ENCODE measurements at regions not wholly inside any gene's neighbourhood (a gene's known extent, or its start where the extent isn't known, plus 50 kb on each side); places are given as distances from the start of the nearest gene placed in this dataset.
"Not testable (repeated sequence)": the region's sequence is repeated elsewhere in the genome, so short reads cannot be mapped to it uniquely, and the experiment has no call there.

- no peak overlapping the region for H3K4me3 ChIP-seq (ENCODE audit: control insufficient read depth, low read depth, low read length)
- DNase-seq (ENCODE audit: low read depth), result no peak
- TF ChIP-seq CTCF (IDR thresholded peaks at IDR 0.05; ENCODE audit: control insufficient read depth, insufficient read depth, low read depth, low read length, missing control alignments), result no peak
These were observed 375.9 kb downstream of the TMEM121 start for GRCh38 chr14:105902131-105902898.

- H3K4me3 ChIP-seq (ENCODE audit: control insufficient read depth, low read depth, low read length); DNase-seq (ENCODE audit: low read depth): not testable (repeated sequence)
These were observed 376.4 kb downstream of the TMEM121 start for GRCh38 chr14:105902899-105903165.

- no peak for TF ChIP-seq CTCF (IDR thresholded peaks at IDR 0.05; ENCODE audit: control insufficient read depth, insufficient read depth, low read depth, low read length, missing control alignments)
- no peak overlapping the region for H3K4me3 ChIP-seq (ENCODE audit: control insufficient read depth, low read depth, low read length)
- no peak for DNase-seq (ENCODE audit: low read depth)
These were observed 377.6 kb downstream of the TMEM121 start for GRCh38 chr14:105903971-105904370.

- DNase-seq (ENCODE audit: low read depth), result no peak
- no peak for TF ChIP-seq CTCF (IDR thresholded peaks at IDR 0.05; ENCODE audit: control insufficient read depth, insufficient read depth, low read depth, low read length, missing control alignments)
- H3K4me3 ChIP-seq (ENCODE audit: control insufficient read depth, low read depth, low read length), result no peak overlapping the region
These were observed 378.0 kb downstream of the TMEM121 start for GRCh38 chr14:105904379-105904778.

- TF ChIP-seq CTCF (IDR thresholded peaks at IDR 0.05; ENCODE audit: control insufficient read depth, insufficient read depth, low read depth, low read length, missing control alignments), result no peak
- no peak overlapping the region for H3K4me3 ChIP-seq (ENCODE audit: control insufficient read depth, low read depth, low read length)
- DNase-seq (ENCODE audit: low read depth), result no peak
These were observed 379.1 kb downstream of the TMEM121 start for GRCh38 chr14:105905456-105905855.

GRCh38 chr14:105907276-105907675 is 380.9 kb downstream of the TMEM121 start:
- H3K4me3 ChIP-seq (ENCODE audit: control insufficient read depth, low read depth, low read length), result no peak overlapping the region
- no peak for TF ChIP-seq CTCF (IDR thresholded peaks at IDR 0.05; ENCODE audit: control insufficient read depth, insufficient read depth, low read depth, low read length, missing control alignments)
- no peak for DNase-seq (ENCODE audit: low read depth)

GRCh38 chr14:105908006-105908405 is 381.6 kb downstream of the TMEM121 start:
- TF ChIP-seq CTCF (IDR thresholded peaks at IDR 0.05; ENCODE audit: control insufficient read depth, insufficient read depth, low read depth, low read length, missing control alignments), result no peak
- H3K4me3 ChIP-seq (ENCODE audit: control insufficient read depth, low read depth, low read length), result no peak overlapping the region
- DNase-seq (ENCODE audit: low read depth), result no peak
